GM21825 (cell line): ENCODE measurements at regions not wholly inside any gene's neighbourhood (a gene's known extent, or its start where the extent isn't known, plus 50 kb on each side); places are given as distances from the start of the nearest gene placed in this dataset.
"Not testable (repeated sequence)": the region's sequence is repeated elsewhere in the genome, so short reads cannot be mapped to it uniquely, and the experiment has no call there.

ENCODE experiments used
- ATAC-seq: cut with Tn5 transposase; IDR thresholded peaks from one replicate; pipeline ENCODE4 v1.9.1; 2021; ENCODE audit warnings: mild to moderate bottlenecking, moderate library complexity; ENCODE audit not compliant: unreplicated experiment

DNA sequence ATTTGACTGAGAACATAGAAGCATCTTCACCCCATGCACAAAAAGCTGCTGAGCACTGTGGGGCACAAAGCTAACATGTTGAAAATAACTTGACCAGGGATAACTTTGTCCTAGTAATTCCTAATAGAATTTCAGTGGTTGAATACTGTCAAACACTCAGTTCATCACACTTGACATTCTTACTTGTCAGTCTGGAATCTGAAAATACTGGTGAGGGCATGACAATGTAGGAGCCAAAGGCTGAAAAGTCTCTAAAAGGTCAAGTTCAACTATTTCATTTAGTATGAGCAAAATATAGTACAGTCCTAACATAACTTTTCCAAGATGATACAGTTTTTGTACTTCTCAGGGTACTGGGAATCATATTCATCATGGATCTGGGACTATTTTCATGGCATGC, 504.4 kb upstream of the LMO3 start:
- ATAC-seq: no peak

DNA sequence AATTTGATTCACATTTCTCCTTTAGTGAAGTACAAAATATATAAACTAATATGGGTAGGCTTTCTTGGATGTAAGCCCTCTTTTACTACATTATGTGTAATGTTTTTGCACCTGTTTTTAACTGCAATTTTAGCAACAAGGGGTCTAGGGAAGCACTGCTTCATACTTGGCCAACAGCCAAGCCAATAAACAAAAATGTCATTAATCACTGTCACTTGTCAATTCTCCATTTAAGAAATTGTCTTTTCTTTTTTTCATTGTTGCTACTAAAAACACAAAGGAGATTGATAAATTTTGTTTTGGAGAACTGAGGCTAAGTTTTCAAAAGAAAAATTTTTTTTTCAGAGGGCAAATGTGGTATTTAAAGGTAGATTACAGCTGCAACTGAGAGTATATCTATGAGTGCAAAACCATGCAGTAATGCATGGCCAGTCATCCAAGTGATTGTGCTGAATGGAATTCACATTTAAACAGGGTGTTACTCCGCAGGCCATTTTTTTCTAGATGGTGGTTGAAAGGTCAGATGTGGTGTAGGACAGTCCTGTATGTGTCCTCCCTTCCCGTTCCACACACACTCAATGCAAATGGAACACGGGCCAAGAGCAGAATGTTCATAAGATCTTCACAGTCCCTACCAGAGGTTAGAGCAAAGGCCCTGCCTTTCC, 503.0 kb upstream of the LMO3 start:
- ATAC-seq: no peak

GRCh38 chr12:17104801-17105200, 498.8 kb upstream of the LMO3 start:
- ATAC-seq: no peak

DNA sequence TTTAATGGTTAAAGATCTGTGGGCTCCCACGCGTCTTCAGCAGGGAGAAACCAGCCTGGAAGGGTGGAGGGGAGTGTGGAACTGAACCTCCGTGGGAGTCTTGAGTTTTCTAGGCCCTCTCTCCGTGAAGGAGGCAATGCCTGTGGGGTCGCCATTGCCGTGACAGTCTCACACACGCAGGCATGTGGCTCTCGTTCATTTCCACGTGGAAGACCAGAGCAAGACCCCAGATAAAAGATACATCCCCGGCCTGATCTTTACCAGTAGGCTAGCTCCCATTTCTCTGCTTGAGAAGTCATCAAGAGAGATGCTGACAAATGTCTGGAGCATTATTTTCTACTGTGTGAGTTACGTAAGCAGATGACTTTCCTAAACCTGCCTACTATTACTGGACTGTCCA, 491.7 kb upstream of the LMO3 start:
- no peak for ATAC-seq

DNA sequence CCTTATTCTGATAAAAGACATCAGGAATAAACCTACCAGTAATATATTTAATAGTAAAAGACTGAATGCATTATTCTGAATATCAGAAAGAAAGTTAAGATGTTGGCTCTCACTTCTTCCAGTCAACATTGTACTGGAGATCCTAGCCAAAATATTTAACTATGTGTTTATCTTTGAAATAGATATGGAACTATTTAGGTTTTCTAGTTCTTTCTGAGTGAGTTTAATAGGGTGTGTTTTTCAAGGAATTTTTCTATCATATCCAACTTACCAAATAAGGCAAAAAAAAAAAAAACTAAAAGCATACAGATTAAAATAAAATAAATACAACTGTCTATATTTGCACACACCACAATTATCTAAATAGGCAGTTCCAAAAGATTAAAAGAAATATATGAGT, 478.9 kb upstream of the LMO3 start:
- ATAC-seq: no peak

DNA sequence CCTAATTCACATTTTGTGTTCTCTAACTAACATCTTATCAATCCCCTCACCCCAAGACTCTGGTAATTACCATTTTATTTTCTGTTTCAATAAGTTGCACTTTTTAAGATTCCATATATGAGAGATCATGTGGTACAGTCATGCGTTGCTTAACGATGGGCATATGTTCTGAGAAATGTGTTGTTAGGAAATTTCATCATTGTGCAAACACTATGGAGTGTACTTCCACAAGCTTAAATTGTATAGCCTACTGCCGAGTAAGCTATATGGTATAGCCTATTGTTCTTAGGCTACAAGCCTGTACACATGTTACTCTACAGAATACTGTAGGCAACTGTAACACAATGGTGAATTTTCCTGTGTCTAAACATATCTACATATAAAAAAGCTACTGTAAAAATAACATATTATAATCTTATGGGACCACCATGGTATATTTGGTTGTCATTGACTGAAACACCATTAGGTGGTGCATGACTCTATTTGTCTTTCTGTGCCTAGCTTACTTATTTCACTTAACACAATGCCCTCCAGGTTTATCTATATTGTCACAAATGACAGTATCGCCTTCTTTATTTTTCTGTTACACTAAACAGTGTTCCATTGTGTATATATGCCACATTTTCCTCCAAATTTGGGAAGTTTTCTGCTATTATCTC, 473.4 kb upstream of the LMO3 start:
- no peak for ATAC-seq

- no peak for ATAC-seq
These were observed 471.6 kb upstream of the LMO3 start for GRCh38 chr12:17077594-17077993.

- ATAC-seq: no peak
These were observed 470.8 kb upstream of the LMO3 start for GRCh38 chr12:17076811-17077210.

- no peak for ATAC-seq
These were observed 470.2 kb upstream of the LMO3 start for GRCh38 chr12:17076028-17076744.

DNA sequence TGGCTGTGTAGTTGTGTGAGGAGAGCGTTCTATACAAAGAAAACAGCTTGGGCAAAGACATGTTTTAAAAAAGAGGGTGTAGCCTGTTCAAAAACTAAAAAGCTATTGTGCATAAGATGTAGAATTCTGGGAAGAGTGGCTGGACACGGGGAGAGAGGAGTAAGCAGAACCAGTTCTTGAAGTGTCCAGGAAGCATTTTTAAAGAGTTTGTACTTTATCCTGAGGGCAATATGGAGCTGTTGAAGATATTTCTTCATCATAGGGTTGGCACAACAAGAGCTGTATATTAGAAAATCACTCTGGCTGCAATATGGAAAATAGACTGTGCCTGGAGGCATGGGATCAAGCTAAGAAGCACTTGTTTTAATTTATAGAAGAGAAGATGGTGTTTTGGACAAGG, 458.9 kb upstream of the LMO3 start:
- ATAC-seq: no peak

DNA sequence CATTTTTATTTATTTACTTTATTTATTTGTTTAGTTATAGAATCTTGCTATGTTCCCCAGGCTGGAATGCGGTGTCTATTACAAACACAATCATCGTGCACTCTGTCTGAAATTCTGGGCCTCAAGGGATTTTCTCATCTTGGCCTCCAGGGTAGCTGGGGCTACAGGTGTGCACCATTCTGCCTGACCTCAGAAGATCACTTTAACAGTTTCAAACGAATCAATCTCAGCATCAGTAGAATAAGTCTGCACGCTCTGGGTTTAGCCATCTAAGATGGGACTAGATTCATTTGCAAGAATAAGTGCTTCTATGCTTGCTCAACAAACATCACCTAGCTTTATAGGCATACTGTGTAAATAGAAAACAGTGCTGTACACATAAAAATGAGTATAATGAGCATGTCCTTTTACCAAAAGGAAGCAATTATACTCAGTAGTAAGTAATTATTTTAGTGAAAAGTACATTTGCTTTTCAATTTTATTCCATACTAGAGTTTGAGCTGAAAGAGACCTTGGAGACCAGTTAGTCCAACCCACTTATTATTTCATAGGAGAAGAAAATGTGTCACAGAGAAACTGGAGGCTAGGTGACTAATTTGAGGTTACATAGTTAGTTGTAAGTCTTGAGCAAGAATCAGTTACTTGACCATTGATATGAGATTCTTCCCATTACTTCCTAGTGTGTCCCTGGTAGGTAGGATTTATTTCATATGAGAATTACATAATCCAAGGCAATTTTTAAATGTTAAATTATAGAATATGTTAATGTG, 456.5 kb upstream of the LMO3 start:
- no peak for ATAC-seq

DNA sequence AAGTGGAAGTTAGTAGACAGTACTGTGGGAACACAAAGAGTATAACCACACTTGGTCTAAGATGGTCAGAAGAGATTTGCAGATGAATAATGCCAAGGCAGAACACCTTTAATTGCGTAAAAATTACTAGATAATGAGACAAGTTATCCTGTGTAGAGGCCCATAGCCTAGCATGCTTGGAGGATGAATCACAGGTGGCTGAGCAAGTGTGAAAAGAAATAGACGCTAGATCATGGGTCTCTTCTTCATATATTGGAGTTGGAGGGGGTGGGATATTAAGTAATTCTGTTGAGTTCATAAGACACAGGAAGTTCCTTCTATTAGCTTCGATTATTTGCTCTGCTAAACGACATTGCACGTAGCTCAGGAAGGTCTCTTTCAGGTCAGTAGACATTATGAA, 454.3 kb upstream of the LMO3 start:
- no peak for ATAC-seq

- ATAC-seq: no peak
These were observed 450.6 kb upstream of the LMO3 start for GRCh38 chr12:17056546-17056945.

DNA sequence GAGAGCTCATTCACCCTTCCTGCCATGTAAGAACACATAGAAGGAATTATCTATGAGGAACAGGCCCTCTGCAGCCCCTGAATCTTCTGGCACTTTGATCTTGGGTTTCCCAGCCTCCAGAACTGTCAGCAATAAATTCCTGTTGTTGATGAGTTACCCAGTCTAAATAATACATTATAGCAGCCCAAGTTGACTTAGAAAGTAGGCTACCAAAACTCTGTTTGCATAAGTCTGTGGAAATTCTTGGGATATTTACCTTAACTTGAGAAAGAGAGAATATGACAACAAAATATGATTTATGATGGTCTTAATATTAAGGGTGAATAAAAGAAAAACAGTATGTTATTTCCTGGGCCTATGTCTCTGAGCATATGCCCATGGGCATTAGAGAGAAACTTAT, 433.0 kb upstream of the LMO3 start:
- ATAC-seq: no peak

DNA sequence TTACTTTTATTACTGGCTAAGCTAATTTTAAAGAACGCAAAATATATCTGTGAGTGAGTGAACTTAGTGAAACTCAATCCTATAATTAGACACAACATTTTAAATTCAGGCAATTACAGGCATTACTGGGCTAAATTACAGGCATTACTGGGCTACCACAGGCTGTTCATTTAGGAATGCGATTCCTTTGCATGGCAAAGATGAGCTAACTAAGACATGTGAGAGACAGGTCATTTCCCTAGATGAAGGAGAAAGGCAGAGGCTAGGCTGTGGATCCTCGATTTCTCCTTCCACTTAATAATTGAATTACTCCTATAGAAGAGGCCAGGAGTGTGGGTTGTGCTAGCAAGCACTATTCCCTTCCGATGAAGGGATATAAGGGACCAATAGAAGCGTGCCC, 429.4 kb upstream of the LMO3 start:
- ATAC-seq: no peak

GRCh38 chr12:17030338-17030737, 424.4 kb upstream of the LMO3 start:
- no peak for ATAC-seq

DNA sequence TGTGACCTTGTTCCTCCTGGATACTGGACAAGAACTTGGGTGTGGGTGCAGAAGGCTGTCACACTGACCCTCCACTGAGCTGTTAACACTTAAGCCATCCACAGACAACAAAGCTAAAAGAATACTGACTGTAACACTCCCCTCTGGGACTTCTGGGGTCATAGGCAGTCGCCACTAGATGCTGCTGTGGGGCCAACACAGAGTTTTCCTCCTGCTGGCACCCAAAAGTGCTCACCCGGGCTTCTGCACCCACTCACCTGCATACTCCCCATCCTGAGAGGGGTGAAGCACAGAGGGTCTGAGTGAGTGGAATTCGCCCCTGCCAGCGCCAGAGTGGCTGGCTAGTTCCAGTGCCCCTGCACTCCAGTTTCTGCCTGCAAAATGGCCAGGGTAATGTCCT, 422.4 kb upstream of the LMO3 start:
- ATAC-seq: no peak

GRCh38 chr12:17025424-17025823, 419.5 kb upstream of the LMO3 start:
- not testable (repeated sequence) for ATAC-seq

DNA sequence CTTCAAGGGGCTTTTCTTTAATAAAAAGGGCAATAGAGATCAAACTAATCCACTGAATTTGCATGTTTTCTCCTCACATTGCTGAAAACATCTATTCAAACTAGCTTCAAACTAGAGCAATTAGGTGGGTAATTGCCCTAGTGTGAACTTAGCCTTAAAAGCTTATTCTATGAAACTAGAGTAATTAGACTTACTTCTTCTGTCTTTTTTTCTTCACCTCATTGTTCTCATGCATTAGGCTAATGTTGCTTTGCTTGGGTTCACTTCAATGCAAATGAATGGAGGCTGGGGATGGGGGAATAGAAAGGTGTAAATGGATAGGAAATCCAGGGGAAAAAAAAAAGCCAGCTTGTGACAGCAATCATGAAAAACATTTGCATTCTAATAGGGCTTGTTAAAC, 414.8 kb upstream of the LMO3 start:
- no peak for ATAC-seq

DNA sequence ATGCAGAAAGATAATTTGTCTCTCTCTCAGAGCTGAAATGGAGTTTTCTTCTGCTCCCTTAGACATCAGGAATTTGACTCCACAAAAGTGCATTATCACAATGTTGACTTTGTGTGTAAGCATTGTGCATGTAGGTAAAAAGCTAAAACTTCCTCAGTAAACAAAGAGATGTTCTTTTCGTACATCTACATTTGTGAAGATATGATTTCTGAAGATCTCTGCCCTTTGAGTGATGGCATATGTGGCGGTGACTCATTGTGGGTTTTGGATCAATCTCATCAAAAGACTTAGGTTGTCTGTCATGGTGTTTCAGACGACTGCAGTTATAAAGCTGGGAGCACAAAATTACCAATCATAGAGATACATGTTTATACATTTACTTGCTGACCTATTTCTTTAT, 411.4 kb upstream of the LMO3 start:
- no peak for ATAC-seq

DNA sequence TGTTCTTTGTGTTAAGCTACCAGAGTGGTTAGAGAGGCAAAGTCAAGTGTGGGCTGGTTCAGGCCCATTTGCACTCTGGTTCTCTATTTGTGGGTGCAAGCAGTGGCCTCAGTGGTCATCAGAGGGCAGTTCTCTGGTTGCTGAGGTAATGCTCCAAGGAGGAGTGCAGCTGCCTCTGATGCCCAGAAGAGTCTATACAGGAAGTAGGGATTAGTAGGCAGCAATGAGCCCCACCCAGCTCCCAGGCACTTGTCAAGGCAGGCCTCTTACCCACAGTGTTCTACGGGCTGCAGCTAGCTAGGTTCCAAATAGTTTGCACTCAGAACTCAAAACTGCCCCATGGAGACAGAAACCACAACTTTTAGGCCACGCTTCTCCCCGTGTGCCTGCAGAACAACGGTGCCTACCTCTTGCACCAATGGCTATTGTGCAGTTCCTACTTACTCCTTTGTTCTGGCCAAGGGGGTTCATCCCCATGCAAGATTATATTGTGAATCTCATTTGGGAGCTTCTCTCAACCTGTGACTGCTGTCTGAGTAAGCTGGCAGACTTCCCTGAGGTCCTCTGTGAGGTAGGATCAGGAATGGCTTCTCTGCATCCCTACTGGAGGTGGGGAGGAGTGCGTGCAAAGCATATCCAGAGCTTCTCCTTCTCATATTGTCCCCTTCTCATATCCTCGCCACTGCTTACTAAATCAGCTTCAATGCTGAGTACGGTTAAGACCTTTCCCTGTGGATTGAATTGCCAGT, 410.3 kb upstream of the LMO3 start:
- no peak for ATAC-seq
